NCI-H510A (cell line): ENCODE measurements at regions not wholly inside any gene's neighbourhood (a gene's known extent, or its start where the extent isn't known, plus 50 kb on each side); places are given as distances from the start of the nearest gene placed in this dataset.

ENCODE experiments used
- DNase-seq: peaks from one replicate; lab custom pipeline; 2025; lab: John Stamatoyannopoulos, UW

GRCh38 chr18:34159691-34160185 is 65.0 kb downstream of the NOL4 start:
- DNase-seq: peak; percentile 80

- peak; percentile 98 for DNase-seq
These were observed 65.6 kb downstream of the NOL4 start for GRCh38 chr18:34158881-34159690.

GRCh38 chr18:34153711-34154110 is 71.0 kb downstream of the NOL4 start:
- DNase-seq: no peak

GRCh38 chr18:34131006-34131405 is 93.7 kb downstream of the NOL4 start:
- DNase-seq: peak; percentile 10

- DNase-seq: no peak
These were observed 96.3 kb downstream of the NOL4 start for GRCh38 chr18:34128436-34128835.

- DNase-seq: no peak
These were observed 98.6 kb downstream of the NOL4 start for GRCh38 chr18:34126121-34126520.

- peak; percentile 64 for DNase-seq
These were observed 101.9 kb downstream of the NOL4 start for GRCh38 chr18:34122724-34123334.

- peak; percentile 11 for DNase-seq
These were observed 103.5 kb downstream of the NOL4 start for GRCh38 chr18:34121200-34121721.

GRCh38 chr18:34120294-34120693 is 104.4 kb downstream of the NOL4 start:
- DNase-seq: no peak

- DNase-seq: peak; percentile 39
These were observed 107.4 kb downstream of the NOL4 start for GRCh38 chr18:34117319-34117718.

- DNase-seq: no peak
These were observed 109.2 kb downstream of the NOL4 start for GRCh38 chr18:34115409-34116081.

- DNase-seq: no peak
These were observed 109.7 kb downstream of the NOL4 start for GRCh38 chr18:34114996-34115395.

- DNase-seq: no peak
These were observed 116.5 kb downstream of the NOL4 start for GRCh38 chr18:34108206-34108605.

- DNase-seq: peak; percentile 17
These were observed 126.6 kb downstream of the NOL4 start for GRCh38 chr18:34098109-34098508.

GRCh38 chr18:34097312-34097711 is 127.4 kb downstream of the NOL4 start:
- no peak for DNase-seq

GRCh38 chr18:34094148-34094547 is 130.6 kb downstream of the NOL4 start:
- DNase-seq: no peak

GRCh38 chr18:34092796-34093195 is 131.9 kb downstream of the NOL4 start:
- no peak for DNase-seq

GRCh38 chr18:34086370-34086769 is 138.3 kb downstream of the NOL4 start:
- no peak for DNase-seq

- no peak for DNase-seq
These were observed 139.5 kb downstream of the NOL4 start for GRCh38 chr18:34085140-34085739.

- no peak for DNase-seq
These were observed 140.1 kb downstream of the NOL4 start for GRCh38 chr18:34084635-34085034.

- DNase-seq: no peak
These were observed 140.7 kb downstream of the NOL4 start for GRCh38 chr18:34083910-34084535.

GRCh38 chr18:34077599-34077998 is 147.1 kb downstream of the NOL4 start:
- no peak for DNase-seq
